H1 (cell line): ENCODE measurements at regions not wholly inside any gene's neighbourhood (a gene's known extent, or its start where the extent isn't known, plus 50 kb on each side); places are given as distances from the start of the nearest gene placed in this dataset.

Source experiments
- CTCF ChIA-PET: fragments of 300-600 bp; sonication (Branson Sonifier 250); formaldehyde crosslinking; loops from one replicate; lab custom pipeline; 2021; ENCODE audit not compliant: partially characterized antibody; lab: Charles Lee
- POLR2A ChIA-PET: fragments of 300-600 bp; sonication (Branson Sonifier 250); formaldehyde crosslinking; loops from one replicate; lab custom pipeline; 2021; ENCODE audit warnings: inconsistent platforms; ENCODE audit not compliant: partially characterized antibody; lab: Charles Lee
- DNase-seq, 2 experiments: peaks; one replicate each; pipeline versions ENCODE4 v3.0.0 to v3.0.0-alpha.2; 2010 to 2022; ENCODE audit warnings: low spot score in 2 of 2, low read depth in 1 of 2, mixed read lengths in 1 of 2
- FAIRE-seq: peaks from 2 replicates; lab custom pipeline; 2011; peaks lifted over from hg19 to GRCh38; lab: Jason Lieb, UNC
- H2AFZ ChIP-seq: 2 replicates; pipeline ENCODE4 v1.8.1; 2012; ENCODE audit warnings: low read length, inconsistent platforms
- H2AK5ac ChIP-seq: 2 replicates; pipeline ENCODE4 v1.6.1; 2013; ENCODE audit warnings: low read depth, low read length
- H2BK120ac ChIP-seq: replicated peaks from 2 replicates; pipeline ENCODE3; 2013; ENCODE audit warnings: low read depth, low read length, inconsistent platforms
- H2BK12ac ChIP-seq: 2 replicates; pipeline ENCODE4 v1.6.1; 2013; ENCODE audit warnings: low read depth, low read length
- H2BK15ac ChIP-seq: 2 replicates; pipeline ENCODE4 v1.6.1; 2013; ENCODE audit warnings: low read length
- H2BK20ac ChIP-seq: 2 replicates; pipeline ENCODE4 v1.6.1; 2013; ENCODE audit warnings: low read length
- H2BK5ac ChIP-seq: 2 replicates; pipeline ENCODE4 v1.6.1; 2013; ENCODE audit warnings: low read depth, low read length
- H3K14ac ChIP-seq: 2 replicates; pipeline ENCODE4 v1.6.1; 2013; ENCODE audit warnings: inconsistent platforms; ENCODE audit not compliant: insufficient read length
- H3K18ac ChIP-seq: 2 replicates; pipeline ENCODE4 v1.6.1; 2013; ENCODE audit warnings: low read length; ENCODE audit errors: extremely low read depth
- H3K23ac ChIP-seq: 2 replicates; pipeline ENCODE4 v1.6.1; 2013; ENCODE audit warnings: inconsistent platforms; ENCODE audit not compliant: insufficient read length
- H3K23me2 ChIP-seq: 2 replicates; pipeline ENCODE4 v1.6.1; 2013; ENCODE audit warnings: low read depth, low read length
- H3K27ac ChIP-seq: 2 replicates; pipeline ENCODE4 v1.6.1; 2011; ENCODE audit warnings: low read depth, low read length, inconsistent platforms
- H3K27me3 ChIP-seq, 4 experiments: replicated peaks in 1 of 4; 1 replicate in 1 of 4; 2 replicates in 3 of 4; pipeline versions ENCODE4 v1.6.1 to v1.8.1; 2011 to 2013; ENCODE audit warnings: low read length in 3 of 4, mild to moderate bottlenecking in 3 of 4, inconsistent platforms in 2 of 4, mixed read lengths in 2 of 4, moderate library complexity in 1 of 4; ENCODE audit not compliant: control insufficient read depth in 3 of 4, insufficient read depth in 3 of 4; ENCODE audit errors: extremely low read depth in 1 of 4
- H3K36me3 ChIP-seq, 4 experiments: 2 replicates each; pipeline versions ENCODE4 v1.6.1 to v1.8.1; 2011 to 2013; ENCODE audit warnings: mild to moderate bottlenecking in 4 of 4, low read length in 3 of 4, moderate library complexity in 2 of 4, control low read depth in 1 of 4, inconsistent platforms in 1 of 4; ENCODE audit not compliant: insufficient read depth in 4 of 4, control insufficient read depth in 2 of 4
- H3K4ac ChIP-seq: replicated peaks from 2 replicates; pipeline ENCODE3; 2013; ENCODE audit warnings: low read length, low read depth, mixed read lengths, inconsistent platforms; ENCODE audit not compliant: insufficient read length
- H3K4me1 ChIP-seq, 4 experiments: replicated peaks in 1 of 4; 1 replicate in 1 of 4; 2 replicates in 3 of 4; pipeline versions ENCODE4 v1.6.1 to v1.8.1; 2011 to 2013; ENCODE audit warnings: low read length in 3 of 4, inconsistent platforms in 2 of 4, mixed read lengths in 1 of 4; ENCODE audit not compliant: insufficient read depth in 4 of 4, control insufficient read depth in 3 of 4
- H3K4me2 ChIP-seq, 2 experiments: 2 replicates each; pipeline versions ENCODE4 v1.6.1 to v1.8.1; 2011 to 2013; ENCODE audit warnings: low read depth in 2 of 2, low read length in 2 of 2, control low read depth in 1 of 2, inconsistent platforms in 1 of 2, mild to moderate bottlenecking in 1 of 2; ENCODE audit not compliant: insufficient read depth in 1 of 2
- H3K4me3 ChIP-seq, 4 experiments: fragments of 200-600, 300-600 bp in 1 of 4; sonication (generic), shearing (Covaris generic), sonication (Bioruptor Twin) in 1 of 4; 2 replicates each; pipeline versions ENCODE4 v1.5.1 to v1.8.1; 2011 to 2016; ENCODE audit warnings: low read length in 4 of 4, low read depth in 3 of 4, control low read depth in 2 of 4, inconsistent platforms in 2 of 4, mild to moderate bottlenecking in 2 of 4, mixed read lengths in 1 of 4, moderate library complexity in 1 of 4; ENCODE audit not compliant: insufficient read depth in 2 of 4; ENCODE audit errors: extremely low read depth in 1 of 4
- H3K56ac ChIP-seq: replicated peaks from 2 replicates; pipeline ENCODE3; 2013; ENCODE audit warnings: low read depth, mild to moderate bottlenecking, mixed read lengths, low read length, inconsistent platforms; ENCODE audit not compliant: insufficient read length
- H3K79me1 ChIP-seq: 2 replicates; pipeline ENCODE4 v1.6.1; 2013; ENCODE audit warnings: low read depth, low read length, control low read depth
- H3K79me2 ChIP-seq, 2 experiments: 2 replicates each; pipeline versions ENCODE4 v1.6.1 to v1.8.1; 2012 to 2013; ENCODE audit warnings: low read length in 2 of 2, mild to moderate bottlenecking in 2 of 2, inconsistent platforms in 1 of 2; ENCODE audit not compliant: insufficient read depth in 2 of 2, control insufficient read depth in 1 of 2
- H3K9ac ChIP-seq, 4 experiments: replicated peaks in 1 of 4; 1 replicate in 1 of 4; 2 replicates in 3 of 4; pipeline versions ENCODE4 v1.6.1 to v1.8.1; 2011 to 2013; ENCODE audit warnings: low read depth in 3 of 4, low read length in 3 of 4, control low read depth in 2 of 4, mild to moderate bottlenecking in 2 of 4, moderate library complexity in 2 of 4, inconsistent platforms in 1 of 4; ENCODE audit errors: extremely low read depth in 1 of 4
- H3K9me3 ChIP-seq, 2 experiments: 2 replicates each; pipeline versions ENCODE4 v1.6.1 to v1.8.1; 2012 to 2013; ENCODE audit warnings: mild to moderate bottlenecking in 2 of 2, moderate library complexity in 2 of 2, control low read depth in 1 of 2, inconsistent platforms in 1 of 2, low read depth in 1 of 2, low read length in 1 of 2, mixed read lengths in 1 of 2; ENCODE audit not compliant: insufficient read depth in 2 of 2
- H4K20me1 ChIP-seq, 2 experiments: replicated peaks in 1 of 2; 2 replicates each; pipeline versions ENCODE3 to v1.8.1; 2011 to 2013; ENCODE audit warnings: inconsistent platforms in 2 of 2, low read length in 2 of 2, mild to moderate bottlenecking in 1 of 2; ENCODE audit not compliant: insufficient read depth in 2 of 2, control insufficient read depth in 1 of 2
- H4K5ac ChIP-seq: 2 replicates; pipeline ENCODE4 v1.6.1; 2013; ENCODE audit warnings: low read length, low read depth, mixed read lengths, inconsistent platforms; ENCODE audit not compliant: insufficient read length
- H4K8ac ChIP-seq: 2 replicates; pipeline ENCODE4 v1.8.0; 2013; ENCODE audit warnings: mild to moderate bottlenecking, moderate library complexity, low read length, inconsistent platforms; ENCODE audit not compliant: insufficient read depth; ENCODE audit errors: extremely low read depth
- H4K91ac ChIP-seq: replicated peaks from 2 replicates; pipeline ENCODE3; 2013; ENCODE audit warnings: low read length, mixed read lengths, inconsistent platforms; ENCODE audit not compliant: insufficient read length
- CEBPB ChIP-seq: IDR thresholded peaks from 2 replicates; pipeline ENCODE4 v1.6.1; 2012; ENCODE audit warnings: low read depth, low read length
- TAF1 ChIP-seq: IDR thresholded peaks from 2 replicates; pipeline ENCODE4 v1.6.1; 2011; ENCODE audit warnings: mild to moderate bottlenecking, low read depth, low read length
- WGBS, 2 experiments: shearing (Covaris generic) in 1 of 2; methylation state at CpG; one replicate each; pipeline versions ENCODE4 v1.1.6 to v1.1.7; 2013 to 2015; ENCODE audit warnings: low lambda C conversion rate in 2 of 2, mixed read lengths in 2 of 2, inconsistent platforms in 1 of 2, low coverage in 1 of 2, missing lambda C conversion rate in 1 of 2; ENCODE audit not compliant: insufficient replicate concordance in 2 of 2, insufficient coverage in 1 of 2, insufficient read length in 1 of 2; ENCODE audit errors: extremely low coverage in 1 of 2, missing lambda C conversion rate in 1 of 2; 5-methylcytosine and 5-hydroxymethylcytosine counted together

DNA sequence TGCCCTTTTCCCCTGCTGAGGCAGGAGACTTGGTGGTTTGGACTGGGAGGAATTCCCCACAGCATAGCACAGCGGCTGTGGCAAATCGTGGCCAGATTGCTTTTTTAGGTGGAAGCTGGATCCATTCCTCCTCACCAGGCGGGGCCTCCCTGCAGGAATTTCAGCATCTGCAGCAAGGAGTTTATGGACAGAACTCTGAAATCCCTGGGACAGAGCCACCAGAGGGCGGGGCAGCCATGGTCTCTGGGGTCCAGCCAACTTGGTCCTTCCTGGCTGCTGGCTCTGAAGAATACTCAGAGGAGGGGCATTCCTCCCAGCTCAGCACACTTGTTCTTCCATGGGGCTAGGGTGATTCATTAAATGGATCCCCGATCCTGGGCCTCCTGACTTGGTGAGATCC is 794.3 kb downstream of the SH3BGRL start:
- no peak overlapping the region for H4K5ac ChIP-seq
- no peaks in the 10 kb centered on the region for H3K36me3 ChIP-seq
- no peak overlapping the region for H3K23ac ChIP-seq
- H4K91ac ChIP-seq: no peak overlapping the region
- ChIA-PET CTCF (no interaction called here), POLR2A (no interaction called here)
- H4K20me1 ChIP-seq: no peaks in the 10 kb centered on the region
- no peak overlapping the region for H3K4me3 ChIP-seq
- no peak overlapping the region for H2AK5ac ChIP-seq
- H2BK20ac ChIP-seq: no peak overlapping the region
- no peak overlapping the region for H3K14ac ChIP-seq
- H2BK120ac ChIP-seq: no peak overlapping the region
- H3K4me1 ChIP-seq: no peaks in the 10 kb centered on the region
- H3K79me1 ChIP-seq: no peaks in the 10 kb centered on the region
- peaks cover 0 to 4% of the 10 kb centered on the region in 2 experiments; a peak in 1 of 4 replicates for H3K9me3 ChIP-seq
- no peak overlapping the region for H2BK12ac ChIP-seq
- no peak overlapping the region for H2BK5ac ChIP-seq
- no peak overlapping the region for H3K56ac ChIP-seq
- H2BK15ac ChIP-seq: no peak overlapping the region
- no peaks in the 10 kb centered on the region for H3K23me2 ChIP-seq
- TF ChIP-seq CEBPB (no peak), TAF1 (no peak)
- DNase-seq (no peak), FAIRE-seq (no peak)
- no peak overlapping the region for H4K8ac ChIP-seq
- 90% methylated on average over 3 of the region's 5 CpGs; no CpG with 5 or more reads in 1 of the 2 experiments for WGBS, 2 experiments
- no peak overlapping the region for H3K4ac ChIP-seq
- no peaks in the 10 kb centered on the region for H3K27me3 ChIP-seq
- H3K27ac ChIP-seq: no peak overlapping the region
- no peak overlapping the region for H2AFZ ChIP-seq
- H3K18ac ChIP-seq: no peak overlapping the region
- H3K79me2 ChIP-seq: no peaks in the 10 kb centered on the region
- H3K9ac ChIP-seq: no peak overlapping the region
- H3K4me2 ChIP-seq: no peak overlapping the region
